HepG2 (cell line): ENCODE measurements at regions not wholly inside any gene's neighbourhood (a gene's known extent, or its start where the extent isn't known, plus 50 kb on each side); places are given as distances from the start of the nearest gene placed in this dataset.

Experiments
- CBX1 ChIP-seq: IDR thresholded peaks from one replicate; pipeline ENCODE4 v1.6.1; 2016; ENCODE audit warnings: antibody characterized with exemption, low read depth
- HOXA9 ChIP-seq: sonication (generic); formaldehyde crosslinking; IDR thresholded peaks from 2 replicates; pipeline ENCODE4 v1.8.1; 2022; ENCODE audit warnings: missing genetic modification reagents, mild to moderate bottlenecking, moderate library complexity, borderline replicate concordance
- KDM4B ChIP-seq: sonication (generic); formaldehyde crosslinking; IDR thresholded peaks from 2 replicates; pipeline ENCODE4 v1.4.0; 2020; ENCODE audit warnings: missing genetic modification reagents
- NCOA1 ChIP-seq: sonication (generic); formaldehyde crosslinking; IDR thresholded peaks from 2 replicates; pipeline ENCODE4 v1.9.0; 2021; ENCODE audit warnings: missing genetic modification reagents
- NR2F2 ChIP-seq: IDR thresholded peaks from 2 replicates; pipeline ENCODE4 v1.6.1; 2012; ENCODE audit warnings: low read depth, inconsistent platforms, borderline replicate concordance
- PCBP1 ChIP-seq: fragments of 200-400 bp; formaldehyde crosslinking; IDR thresholded peaks from 2 replicates; pipeline ENCODE4 v1.6.1; 2017; ENCODE audit warnings: mild to moderate bottlenecking, low read depth, low read length, borderline replicate concordance
- PRMT3 ChIP-seq: sonication (generic); formaldehyde crosslinking; IDR thresholded peaks from 2 replicates; pipeline ENCODE4 v1.8.1; 2022; ENCODE audit warnings: low read depth, mild to moderate bottlenecking, moderate library complexity, missing genetic modification reagents, borderline replicate concordance
- SALL1 ChIP-seq: sonication (generic); formaldehyde crosslinking; IDR thresholded peaks from 2 replicates; pipeline ENCODE4 v1.8.0; 2022; ENCODE audit warnings: mild to moderate bottlenecking, missing genetic modification reagents
- SIX1 ChIP-seq: sonication (generic); formaldehyde crosslinking; IDR thresholded peaks from 2 replicates; pipeline ENCODE4 v1.4.0; 2020; ENCODE audit warnings: missing genetic modification reagents, borderline replicate concordance
- SNAPC2 ChIP-seq: sonication (generic); formaldehyde crosslinking; IDR thresholded peaks from 2 replicates; pipeline ENCODE4 v1.8.1; 2022; ENCODE audit warnings: mild to moderate bottlenecking, missing genetic modification reagents
- SP2 ChIP-seq: sonication (generic); formaldehyde crosslinking; IDR thresholded peaks from 2 replicates; pipeline ENCODE4 v1.5.1; 2020; ENCODE audit warnings: mild to moderate bottlenecking, missing genetic modification reagents
- SYNCRIP ChIP-seq: fragments of 200-400 bp; formaldehyde crosslinking; IDR thresholded peaks from 2 replicates; pipeline ENCODE4 v1.6.1; 2018; ENCODE audit warnings: mild to moderate bottlenecking, low read depth, low read length; ENCODE audit not compliant: insufficient read depth
- TCF12 ChIP-seq, 2 experiments: fragments of 450-650 bp in 1 of 2; sonication (generic) in 1 of 2; formaldehyde crosslinking in 1 of 2; IDR thresholded peaks; 2 replicates each; pipeline versions ENCODE4 v1.6.1 to v1.8.0; 2017 to 2022; ENCODE audit warnings: antibody characterized with exemption in 1 of 2, mild to moderate bottlenecking in 1 of 2, missing genetic modification reagents in 1 of 2, moderate library complexity in 1 of 2
- UBTF ChIP-seq: sonication (generic); formaldehyde crosslinking; IDR thresholded peaks from 2 replicates; pipeline ENCODE4 v1.4.0; 2020; ENCODE audit warnings: mild to moderate bottlenecking, missing genetic modification reagents
- ZFP37 ChIP-seq: sonication (generic); formaldehyde crosslinking; IDR thresholded peaks from 2 replicates; pipeline ENCODE4 v1.4.0; 2020; ENCODE audit warnings: missing genetic modification reagents, borderline replicate concordance
- ZIK1 ChIP-seq: sonication (generic); formaldehyde crosslinking; IDR thresholded peaks from 2 replicates; pipeline ENCODE4 v1.5.0; 2020; ENCODE audit warnings: mild to moderate bottlenecking, low read depth, missing genetic modification reagents, borderline replicate concordance
- ZNF18 ChIP-seq: sonication (generic); formaldehyde crosslinking; IDR thresholded peaks from 2 replicates; pipeline ENCODE4 v1.8.0; 2022; ENCODE audit warnings: mild to moderate bottlenecking, missing genetic modification reagents; ENCODE audit not compliant: insufficient replicate concordance
- ZNF431 ChIP-seq: sonication (generic); formaldehyde crosslinking; IDR thresholded peaks from 2 replicates; pipeline ENCODE4 v1.9.0; 2022; ENCODE audit warnings: missing genetic modification reagents, low read depth, mild to moderate bottlenecking, borderline replicate concordance
- ZNF530 ChIP-seq: sonication (generic); formaldehyde crosslinking; IDR thresholded peaks from 2 replicates; pipeline ENCODE4 v1.5.0; 2020; ENCODE audit warnings: low read depth, mild to moderate bottlenecking, missing genetic modification reagents
- ZNF687 ChIP-seq: sonication (generic); formaldehyde crosslinking; IDR thresholded peaks from 2 replicates; pipeline ENCODE4 v1.5.1; 2020; ENCODE audit warnings: mild to moderate bottlenecking, missing genetic modification reagents, moderate library complexity
- ZNF776 ChIP-seq: sonication (generic); formaldehyde crosslinking; IDR thresholded peaks from 2 replicates; pipeline ENCODE4 v1.4.0; 2020; ENCODE audit warnings: mild to moderate bottlenecking, missing genetic modification reagents

DNA sequence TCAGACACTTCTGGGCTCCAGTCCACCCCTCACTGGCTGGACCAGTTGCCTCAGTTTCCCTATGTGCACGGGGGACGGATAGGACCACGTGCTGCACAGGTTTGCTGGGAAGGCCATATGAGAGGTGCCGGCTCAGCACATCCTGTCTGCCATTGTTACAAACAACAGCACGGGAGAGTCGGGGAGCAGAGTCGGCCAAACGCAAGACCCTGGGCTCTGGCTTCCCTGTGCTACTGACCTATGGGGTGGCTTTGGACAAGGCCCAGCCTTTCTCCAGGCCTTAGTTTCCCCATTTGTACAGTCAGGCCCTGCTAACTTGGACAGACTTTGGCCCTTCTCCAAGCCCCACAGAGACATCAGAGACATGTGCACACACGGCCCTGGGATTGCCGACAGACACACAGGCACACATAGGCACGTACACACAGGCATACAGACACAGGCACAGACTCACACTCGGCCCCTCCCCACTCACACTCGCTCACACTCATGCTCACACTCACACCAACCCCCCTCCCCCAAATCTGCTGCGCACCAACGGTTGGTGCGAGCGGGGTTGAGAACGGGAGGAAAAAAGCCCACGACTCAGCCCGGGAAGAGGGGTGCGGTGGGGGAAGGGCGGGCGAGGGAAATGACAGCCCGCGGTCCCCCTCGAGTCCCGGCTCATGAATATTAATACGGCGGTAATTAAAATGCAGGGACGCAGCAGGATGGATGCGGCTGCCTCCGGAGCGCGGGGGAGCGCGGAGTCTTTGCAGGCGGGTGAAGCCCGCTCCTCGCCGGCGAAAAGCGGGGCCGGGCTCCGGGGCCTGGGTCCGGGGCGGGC lies 133.0 kb downstream of the C9orf50 start (continued):
- TF ChIP-seq ZNF431 (CRISPR knock-in tag): no peak
- no peak for TF ChIP-seq SP2 (CRISPR knock-in tag)
- 0 out of 2 replicates have a peak, but pooled peaks have one; percentile 20 for TF ChIP-seq SNAPC2 (CRISPR knock-in tag)
- TF ChIP-seq SYNCRIP: no peak
- TF ChIP-seq PRMT3: 0 out of 2 replicates have a peak, but pooled peaks have one; percentile 15
- no peak for TF ChIP-seq HOXA9 (CRISPR knock-in tag)
- TF ChIP-seq ZIK1 (CRISPR knock-in tag): no peak
- TF ChIP-seq TCF12 (IDR thresholded peaks at IDR 0.05): no peak
- TF ChIP-seq TCF12 (CRISPR knock-in tag; IDR thresholded peaks at IDR 0.05): 0 out of 2 replicates have a peak, but pooled peaks have one; percentile 18
- TF ChIP-seq SALL1 (CRISPR knock-in tag): peak; percentile 54; the same call in 1 of the 2 replicates
- TF ChIP-seq ZNF530 (CRISPR knock-in tag): no peak
- no peak for TF ChIP-seq NR2F2
- TF ChIP-seq UBTF (CRISPR knock-in tag): no peak
- TF ChIP-seq KDM4B (CRISPR knock-in tag): no peak
- TF ChIP-seq ZFP37 (CRISPR knock-in tag): 0 out of 2 replicates have a peak, but pooled peaks have one; percentile 7
- TF ChIP-seq SIX1: no peak
- TF ChIP-seq CBX1: no peak
- TF ChIP-seq ZNF776 (CRISPR knock-in tag): 0 out of 2 replicates have a peak, but pooled peaks have one; percentile 8
- peak; percentile 98 for TF ChIP-seq ZNF18 (CRISPR knock-in tag)
- no peak for TF ChIP-seq NCOA1
- TF ChIP-seq ZNF687 (CRISPR knock-in tag): peak; percentile 78
- 0 out of 2 replicates have a peak, but pooled peaks have one; percentile 61 for TF ChIP-seq PCBP1
